Uterus (tissue), 2 donors: ENCODE measurements at regions not wholly inside any gene's neighbourhood (a gene's known extent, or its start where the extent isn't known, plus 50 kb on each side); places are given as distances from the start of the nearest gene placed in this dataset.

ENCODE experiments used
- CTCF ChIP-seq, 4 experiments: fragments of 200-600 bp in 2 of 4; fragments of 450-650 bp in 2 of 4; sonication (generic) in 2 of 4; IDR thresholded peaks; one replicate each; pipeline ENCODE4 v1.5.1; 2016 to 2019; ENCODE audit warnings: antibody characterized with exemption in 4 of 4, mild to moderate bottlenecking in 2 of 4, moderate library complexity in 1 of 4
- POLR2A ChIP-seq, 2 donors: fragments of 450-650 bp; IDR thresholded peaks; one replicate each; pipeline ENCODE4 v1.6.1; 2016; ENCODE audit warnings: antibody characterized with exemption in 2 of 2, mild to moderate bottlenecking in 1 of 2, moderate library complexity in 1 of 2

DNA sequence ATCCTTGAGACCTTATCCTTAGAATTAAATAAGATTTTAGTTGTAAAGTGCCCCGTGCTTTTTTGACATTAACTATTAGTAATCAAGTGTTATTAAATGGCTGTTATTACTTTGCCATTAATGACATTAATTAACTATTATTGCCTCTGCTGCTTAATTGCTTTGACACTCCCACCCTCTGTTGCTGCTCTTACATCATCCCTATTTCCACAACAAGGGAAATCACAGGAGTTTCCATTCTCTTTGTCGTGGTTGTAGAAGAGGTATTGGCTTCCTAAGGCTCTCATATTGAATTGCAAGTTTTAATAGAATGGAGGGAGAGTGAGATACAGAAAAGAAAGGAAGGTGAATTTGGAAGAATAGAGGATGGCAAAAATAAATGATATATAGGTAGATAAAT, 545.8 kb downstream of the MMUT start:
- no peak for TF ChIP-seq CTCF (IDR thresholded peaks at IDR 0.05)
- TF ChIP-seq POLR2A (IDR thresholded peaks at IDR 0.05): no peak
